Right atrium auricular region (tissue), 2 donors: ENCODE measurements at regions not wholly inside any gene's neighbourhood (a gene's known extent, or its start where the extent isn't known, plus 50 kb on each side); places are given as distances from the start of the nearest gene placed in this dataset.
"Not testable (repeated sequence)": the region's sequence is repeated elsewhere in the genome, so short reads cannot be mapped to it uniquely, and the experiment has no call there.

Source experiments
- DNase-seq: peaks from one replicate; pipeline ENCODE4 v3.0.0-alpha.2; 2019; ENCODE audit warnings: low spot score
- H3K27ac ChIP-seq, 2 donors: fragments of 200-600 bp; sonication (generic); 1 replicate in 1 of 2; 2 replicates in 1 of 2; pipeline ENCODE4 v1.5.1; 2016 to 2019
- H3K27me3 ChIP-seq, 2 donors: fragments of 200-600 bp; sonication (generic); one replicate each; pipeline versions ENCODE4 v1.5.1 to v1.6.0; 2017 to 2019
- H3K36me3 ChIP-seq: fragments of 200-600 bp; sonication (generic); one replicate; pipeline ENCODE4 v1.5.1; 2016
- H3K4me1 ChIP-seq, 2 donors: fragments of 200-600 bp; sonication (generic); one replicate each; pipeline versions ENCODE4 v1.5.1 to v1.6.0; 2017 to 2019
- H3K4me3 ChIP-seq, 2 donors: fragments of 200-600 bp; sonication (generic); 1 replicate in 1 of 2; 2 replicates in 1 of 2; pipeline ENCODE4 v1.5.1; 2017 to 2019; ENCODE audit warnings: mild to moderate bottlenecking in 1 of 2, moderate library complexity in 1 of 2
- H3K9me3 ChIP-seq, 2 donors: fragments of 200-600 bp; sonication (generic); one replicate each; pipeline ENCODE4 v1.5.1; 2019
- TF ChIP-seq, protein P1 (sequence below), 2 donors: fragments of 200-600 bp; sonication (generic); IDR thresholded peaks; one replicate each; pipeline ENCODE4 v1.5.1; 2019; ENCODE audit warnings: antibody characterized with exemption in 2 of 2

- no peaks in the 10 kb centered on the region for H3K27me3 ChIP-seq
- no peak for DNase-seq
- no peaks in the 10 kb centered on the region for H3K36me3 ChIP-seq
- no peaks in the 10 kb centered on the region for H3K4me1 ChIP-seq
- TF ChIP-seq, protein P1, sequence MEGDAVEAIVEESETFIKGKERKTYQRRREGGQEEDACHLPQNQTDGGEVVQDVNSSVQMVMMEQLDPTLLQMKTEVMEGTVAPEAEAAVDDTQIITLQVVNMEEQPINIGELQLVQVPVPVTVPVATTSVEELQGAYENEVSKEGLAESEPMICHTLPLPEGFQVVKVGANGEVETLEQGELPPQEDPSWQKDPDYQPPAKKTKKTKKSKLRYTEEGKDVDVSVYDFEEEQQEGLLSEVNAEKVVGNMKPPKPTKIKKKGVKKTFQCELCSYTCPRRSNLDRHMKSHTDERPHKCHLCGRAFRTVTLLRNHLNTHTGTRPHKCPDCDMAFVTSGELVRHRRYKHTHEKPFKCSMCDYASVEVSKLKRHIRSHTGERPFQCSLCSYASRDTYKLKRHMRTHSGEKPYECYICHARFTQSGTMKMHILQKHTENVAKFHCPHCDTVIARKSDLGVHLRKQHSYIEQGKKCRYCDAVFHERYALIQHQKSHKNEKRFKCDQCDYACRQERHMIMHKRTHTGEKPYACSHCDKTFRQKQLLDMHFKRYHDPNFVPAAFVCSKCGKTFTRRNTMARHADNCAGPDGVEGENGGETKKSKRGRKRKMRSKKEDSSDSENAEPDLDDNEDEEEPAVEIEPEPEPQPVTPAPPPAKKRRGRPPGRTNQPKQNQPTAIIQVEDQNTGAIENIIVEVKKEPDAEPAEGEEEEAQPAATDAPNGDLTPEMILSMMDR (IDR thresholded peaks at IDR 0.05): no peak
- H3K27ac ChIP-seq: no peak overlapping the region
- no peak overlapping the region for H3K4me3 ChIP-seq
- H3K9me3 ChIP-seq: no peaks in the 10 kb centered on the region
Measured at GRCh38 chr2:117323331-117323730, 491.2 kb upstream of the DDX18 start.

DNA sequence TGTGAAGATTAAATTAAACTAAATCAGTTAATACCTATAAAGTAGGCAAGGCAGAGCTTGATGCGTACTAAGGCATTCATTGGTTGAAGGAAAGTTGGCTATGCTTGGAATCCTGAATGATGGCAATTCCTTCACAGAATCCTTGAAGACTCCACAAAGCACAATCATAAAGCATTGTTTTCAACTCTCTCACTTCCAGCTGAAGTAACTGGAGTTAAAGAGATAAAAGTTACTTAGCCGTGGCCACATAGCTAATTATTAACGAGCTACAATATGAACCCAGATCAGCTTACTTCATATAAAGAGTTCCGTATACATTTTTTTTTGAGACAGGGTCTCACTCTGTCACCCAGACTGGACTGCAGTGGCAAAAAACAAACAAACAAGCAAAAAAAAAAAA is 483.9 kb upstream of the DDX18 start:
- no peak for DNase-seq
- TF ChIP-seq, protein P1 (IDR thresholded peaks at IDR 0.05): no peak
- Histone ChIP-seq H3K27me3 (no peaks in the 10 kb centered on the region), H3K9me3 (no peaks in the 10 kb centered on the region), H3K27ac (no peak overlapping the region), H3K4me3 (no peak overlapping the region), H3K36me3 (no peaks in the 10 kb centered on the region), H3K4me1 (no peaks in the 10 kb centered on the region)

- Histone ChIP-seq H3K4me3 (no peak overlapping the region), H3K27ac (no peak overlapping the region), H3K4me1 (no peaks in the 10 kb centered on the region), H3K9me3 (no peaks in the 10 kb centered on the region), H3K27me3 (no peaks in the 10 kb centered on the region), H3K36me3 (no peaks in the 10 kb centered on the region)
- TF ChIP-seq, protein P1 (IDR thresholded peaks at IDR 0.05): no peak
- no peak for DNase-seq
Measured at GRCh38 chr2:117335967-117336366, 478.5 kb upstream of the DDX18 start.

- Histone ChIP-seq H3K9me3 (no peaks in the 10 kb centered on the region), H3K27me3 (no peaks in the 10 kb centered on the region), H3K27ac (no peak overlapping the region), H3K36me3 (no peaks in the 10 kb centered on the region), H3K4me3 (no peak overlapping the region), H3K4me1 (no peaks in the 10 kb centered on the region)
- TF ChIP-seq, protein P1 (IDR thresholded peaks at IDR 0.05): no peak
- no peak for DNase-seq
Measured at GRCh38 chr2:117336496-117336895, 478.0 kb upstream of the DDX18 start.

GRCh38 chr2:117337981-117338380 is 476.5 kb upstream of the DDX18 start:
- not testable (repeated sequence) for H3K27me3 ChIP-seq, H3K4me3 ChIP-seq

GRCh38 chr2:117339980-117340379 is 474.5 kb upstream of the DDX18 start:
- Histone ChIP-seq H3K4me3 (no peak overlapping the region), H3K27me3 (no peaks in the 10 kb centered on the region), H3K27ac (no peak overlapping the region), H3K36me3 (no peaks in the 10 kb centered on the region), H3K9me3 (no peaks in the 10 kb centered on the region), H3K4me1 (no peaks in the 10 kb centered on the region)
- DNase-seq: no peak
- TF ChIP-seq, protein P1 (IDR thresholded peaks at IDR 0.05): no peak

More at GRCh38 chr2:117337981-117338380, 476.5 kb upstream of the DDX18 start:
- not testable (repeated sequence) for DNase-seq, H3K9me3 ChIP-seq, H3K4me1 ChIP-seq, H3K27ac ChIP-seq, H3K36me3 ChIP-seq
